Stimulated activated CD4-positive, alpha-beta T cell treated with anti-CD3 and anti-CD28 coated beads, Interleukin-15, amount 100 ng/mL, for 1 hour (primary cell): ENCODE measurements at regions not wholly inside any gene's neighbourhood (a gene's known extent, or its start where the extent isn't known, plus 50 kb on each side); places are given as distances from the start of the nearest gene placed in this dataset.
"Not testable (repeated sequence)": the region's sequence is repeated elsewhere in the genome, so short reads cannot be mapped to it uniquely, and the experiment has no call there.

Source experiments
- DNase-seq, 2 donors: peaks; one replicate each; pipeline ENCODE4 v3.0.0-alpha.2; 2020; ENCODE audit warnings: low read depth in 1 of 2, low spot score in 1 of 2

DNA sequence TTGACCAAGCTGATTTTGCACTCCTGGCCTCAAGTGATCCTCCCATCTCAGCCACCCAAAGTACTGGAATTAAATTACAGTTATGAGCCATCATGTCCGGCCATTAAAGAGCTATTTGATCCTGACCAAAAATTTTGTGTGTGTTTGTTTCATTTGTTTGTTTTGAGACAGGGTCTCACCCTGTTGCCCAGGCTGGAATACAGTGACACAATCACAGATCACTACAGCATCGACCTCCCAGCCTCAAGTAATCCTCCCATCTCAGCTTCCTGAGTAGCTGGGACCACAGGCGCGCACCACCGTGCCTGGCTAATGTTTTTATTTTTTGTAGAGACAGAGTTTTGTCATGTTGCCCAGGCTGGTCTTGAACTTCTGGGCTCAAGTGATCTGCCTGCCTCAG, 82.9 kb upstream of the RBPJ start:
- no peak for DNase-seq

GRCh38 chr4:26238426-26238777, 82.4 kb upstream of the RBPJ start:
- no peak for DNase-seq

GRCh38 chr4:26238778-26239679, 81.8 kb upstream of the RBPJ start:
- no peak for DNase-seq

DNA sequence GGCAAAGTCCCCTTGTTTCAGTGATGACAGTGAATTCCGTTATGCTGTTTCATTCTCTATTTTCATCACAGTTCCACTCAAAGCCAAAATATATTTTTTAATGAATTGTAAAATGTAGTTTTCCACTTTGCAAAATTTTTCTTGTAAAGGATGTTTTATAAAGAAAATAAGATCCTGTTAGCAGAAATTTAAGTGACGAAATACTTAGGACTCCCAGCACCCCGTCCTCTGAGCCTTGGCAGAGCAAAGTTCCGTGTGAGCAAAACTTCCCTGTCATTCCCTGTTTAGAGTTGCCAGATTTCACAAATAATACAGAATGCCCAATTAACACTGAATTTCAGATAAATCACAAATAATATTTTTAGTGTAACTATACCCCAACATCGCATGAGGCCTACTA, 81.0 kb upstream of the RBPJ start:
- no peak for DNase-seq

DNA sequence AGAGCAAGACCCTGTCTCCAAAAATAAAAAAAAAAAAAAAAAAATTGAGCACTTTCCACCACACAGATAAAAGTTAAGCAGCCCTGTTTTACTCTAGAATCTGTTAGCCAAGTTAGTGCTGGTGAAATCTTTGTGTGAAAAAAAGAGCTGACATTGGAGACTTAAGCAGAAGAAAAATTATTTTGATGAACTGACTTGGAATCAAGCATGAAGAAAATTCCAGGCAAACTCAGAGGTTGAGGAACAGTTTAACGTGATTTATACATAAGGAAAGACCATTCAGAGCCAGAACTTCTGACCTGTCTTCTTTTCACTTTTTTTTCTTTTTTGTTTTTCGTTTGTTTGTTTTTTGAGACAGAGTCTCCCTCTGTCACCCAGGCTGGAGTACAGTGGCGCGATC, 79.6 kb upstream of the RBPJ start:
- DNase-seq, result no peak

GRCh38 chr4:26242451-26242850, 78.4 kb upstream of the RBPJ start:
- no peak for DNase-seq

- not testable (repeated sequence) for DNase-seq
Measured at GRCh38 chr4:26244138-26244537, 76.7 kb upstream of the RBPJ start.

DNA sequence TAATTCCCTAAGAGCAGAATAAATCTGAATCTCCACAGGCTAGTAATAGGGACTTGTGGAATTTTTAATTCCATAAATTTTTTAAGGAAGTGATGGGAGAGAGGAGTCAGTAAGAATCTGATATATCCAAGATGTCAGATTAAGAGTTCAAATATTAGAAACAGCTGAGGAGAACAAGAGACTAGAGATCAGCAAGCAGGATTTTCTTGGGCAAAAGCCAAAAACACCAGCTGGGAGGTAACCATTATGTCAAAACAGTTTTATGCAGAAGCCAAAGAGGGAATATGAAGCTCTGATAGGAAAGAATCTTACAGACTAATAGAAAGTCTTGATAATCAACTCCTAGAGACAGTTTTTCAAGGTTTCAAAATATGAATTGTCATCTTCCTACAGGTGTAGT, 72.2 kb upstream of the RBPJ start:
- no peak for DNase-seq

GRCh38 chr4:26252349-26253025, 68.3 kb upstream of the RBPJ start:
- no peak for DNase-seq

GRCh38 chr4:26253968-26254367, 66.8 kb upstream of the RBPJ start:
- DNase-seq, result no peak

GRCh38 chr4:26255989-26256388, 64.8 kb upstream of the RBPJ start:
- no peak for DNase-seq

DNA sequence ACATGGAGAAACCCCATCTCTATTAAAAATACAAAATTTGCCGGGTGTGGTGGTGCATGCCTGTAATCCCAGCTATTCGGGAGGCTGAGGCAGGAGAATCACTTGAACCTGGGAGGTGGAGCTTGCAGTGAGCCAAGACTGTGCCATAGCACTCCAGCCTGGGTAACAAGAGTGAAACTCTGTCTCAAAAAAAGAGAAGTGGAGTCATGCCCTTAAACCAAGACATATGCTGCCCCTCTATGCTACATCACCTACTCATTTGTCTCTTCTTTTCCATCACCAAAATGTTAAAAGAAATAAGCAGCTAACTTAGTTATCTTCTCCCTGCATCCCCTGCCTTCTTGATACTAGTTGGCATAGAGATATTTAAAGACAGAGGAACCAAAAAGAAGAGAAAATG, 63.4 kb upstream of the RBPJ start:
- DNase-seq, result not testable (repeated sequence)

GRCh38 chr4:26257850-26258249, 63.0 kb upstream of the RBPJ start:
- DNase-seq, result no peak

GRCh38 chr4:26260571-26260970, 60.2 kb upstream of the RBPJ start:
- no peak for DNase-seq

GRCh38 chr4:26261405-26261804, 59.4 kb upstream of the RBPJ start:
- DNase-seq, result no peak

GRCh38 chr4:26263165-26263564, 57.6 kb upstream of the RBPJ start:
- no peak for DNase-seq

DNA sequence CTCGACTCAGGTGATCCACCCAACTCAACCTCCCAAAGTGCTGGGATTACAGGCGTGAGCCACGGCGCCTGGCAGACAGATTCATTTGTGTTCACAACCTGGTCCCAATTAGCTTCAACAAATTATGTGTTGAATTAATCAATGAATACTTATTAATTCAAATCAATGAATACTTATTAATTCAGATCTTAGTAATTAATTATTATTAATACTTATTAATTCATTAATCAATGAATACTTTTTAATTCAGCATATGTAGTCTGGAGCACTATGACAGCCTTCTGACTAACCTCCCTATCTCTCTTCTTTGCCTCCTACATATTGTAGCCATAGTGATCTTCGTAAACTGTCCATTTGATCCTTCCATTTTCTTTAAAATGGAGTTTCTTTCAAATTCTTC, 56.7 kb upstream of the RBPJ start:
- no peak for DNase-seq

DNA sequence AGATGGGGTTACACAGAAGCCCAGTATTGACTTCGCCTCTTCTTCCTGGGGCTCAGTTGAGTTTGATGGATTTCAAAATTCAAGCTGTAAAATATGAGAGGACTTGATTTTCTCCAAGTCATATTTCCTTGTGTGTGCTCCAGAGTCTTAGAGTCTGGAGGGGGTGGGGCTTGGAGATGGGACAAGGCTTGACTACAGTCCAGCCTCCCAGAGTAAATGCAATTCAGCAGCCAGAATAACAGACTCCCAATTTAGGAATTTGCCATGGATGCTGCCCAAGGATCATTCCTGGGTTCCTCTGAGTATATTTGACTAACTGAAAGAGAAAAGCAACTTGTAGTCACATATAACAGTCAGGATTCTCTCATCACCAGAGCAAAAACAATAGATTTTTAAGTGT, 53.7 kb upstream of the RBPJ start:
- DNase-seq, result no peak

DNA sequence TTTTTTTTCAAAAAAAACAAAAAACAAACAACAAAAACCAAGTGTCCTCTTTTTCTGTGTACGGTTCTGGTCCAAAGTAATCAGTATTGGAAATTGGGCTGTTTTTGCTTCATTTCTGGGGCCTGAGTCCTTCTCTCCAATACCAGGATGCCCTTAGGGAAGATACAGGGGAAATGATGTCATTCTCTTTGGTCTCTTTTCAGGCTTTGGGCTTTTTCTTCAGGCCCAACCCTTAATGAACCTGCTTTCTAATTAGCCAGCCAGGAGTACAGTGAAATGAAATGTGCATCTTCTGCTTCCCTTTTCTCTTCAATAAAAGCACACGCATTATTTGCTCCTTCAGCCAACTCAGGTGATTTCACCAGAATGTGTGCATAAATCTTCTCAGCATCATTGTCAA, 52.6 kb upstream of the RBPJ start:
- DNase-seq, result no peak

DNA sequence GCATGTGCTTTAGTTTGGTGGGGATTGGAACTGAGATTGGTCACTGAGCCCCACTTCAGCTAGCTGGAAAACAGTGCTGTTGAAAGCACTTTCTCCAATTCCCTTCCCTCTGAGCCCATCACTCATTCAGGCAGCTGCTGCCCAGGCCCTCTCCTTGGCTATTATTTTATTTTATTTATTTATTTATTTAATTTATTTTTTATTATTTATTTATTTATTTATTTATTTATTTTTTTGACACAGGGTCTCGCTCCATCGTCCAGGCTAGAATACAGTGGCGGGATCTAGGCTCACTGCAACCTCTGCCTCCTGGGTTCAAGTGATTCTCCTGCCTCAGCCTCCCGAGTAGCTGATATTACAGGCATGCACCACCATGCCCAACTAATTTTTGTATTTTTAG, 51.8 kb upstream of the RBPJ start:
- no peak for DNase-seq
